ENCODE measurements at regions not wholly inside any gene's neighbourhood (a gene's known extent, or its start where the extent isn't known, plus 50 kb on each side); places are given as distances from the start of the nearest gene placed in this dataset.
A peak's percentile ranks its signal among the peaks of the same experiment; 100 is the strongest.

- TF ChIP-seq ZBTB33 (IDR thresholded peaks at IDR 0.05) (no peak), NR2C1 (IDR thresholded peaks at IDR 0.05) (no peak), IRF4 (IDR thresholded peaks at IDR 0.05; ENCODE audit: low read depth, low read length) (no peak), FOS (IDR thresholded peaks at IDR 0.05; ENCODE audit: borderline replicate concordance, extremely low read depth, insufficient read length) (no peak), BACH1 (IDR thresholded peaks at IDR 0.05; ENCODE audit: borderline replicate concordance) (no peak), HDAC6 (IDR thresholded peaks at IDR 0.05; ENCODE audit: unreplicated experiment) (no peak), PRDM15 (CRISPR knock-in tag; IDR thresholded peaks at IDR 0.05) (no peak), EP300 (IDR thresholded peaks at IDR 0.05; ENCODE audit: borderline replicate concordance in 1 of 2, control insufficient read depth in 1 of 2, low read depth in 2 of 2, low read length in 2 of 2) (no peak), SUZ12 (IDR thresholded peaks at IDR 0.05; ENCODE audit: unreplicated experiment) (no peak), SREBF1 (IDR thresholded peaks at IDR 0.05; ENCODE audit: low read length) (no peak), NFYB (IDR thresholded peaks at IDR 0.05; ENCODE audit: insufficient read depth, low read depth, low read length) (peak; percentile 85), ZNF384 (IDR thresholded peaks at IDR 0.05; ENCODE audit: borderline replicate concordance, low read depth, low read length) (no peak), TCF3 (IDR thresholded peaks at IDR 0.05; ENCODE audit: borderline replicate concordance, insufficient read depth, low read depth, low read length) (no peak), GATAD2B (conservative IDR thresholded peaks at IDR 0.05; ENCODE audit: low read depth) (no peak), RCOR1 (conservative IDR thresholded peaks at IDR 0.05; ENCODE audit: low read depth, low read length) (no peak), ZNF622 (IDR thresholded peaks at IDR 0.05) (no peak), GABPA (IDR thresholded peaks at IDR 0.05; ENCODE audit: low read depth) (no peak)
- TF ChIP-seq, protein P1, sequence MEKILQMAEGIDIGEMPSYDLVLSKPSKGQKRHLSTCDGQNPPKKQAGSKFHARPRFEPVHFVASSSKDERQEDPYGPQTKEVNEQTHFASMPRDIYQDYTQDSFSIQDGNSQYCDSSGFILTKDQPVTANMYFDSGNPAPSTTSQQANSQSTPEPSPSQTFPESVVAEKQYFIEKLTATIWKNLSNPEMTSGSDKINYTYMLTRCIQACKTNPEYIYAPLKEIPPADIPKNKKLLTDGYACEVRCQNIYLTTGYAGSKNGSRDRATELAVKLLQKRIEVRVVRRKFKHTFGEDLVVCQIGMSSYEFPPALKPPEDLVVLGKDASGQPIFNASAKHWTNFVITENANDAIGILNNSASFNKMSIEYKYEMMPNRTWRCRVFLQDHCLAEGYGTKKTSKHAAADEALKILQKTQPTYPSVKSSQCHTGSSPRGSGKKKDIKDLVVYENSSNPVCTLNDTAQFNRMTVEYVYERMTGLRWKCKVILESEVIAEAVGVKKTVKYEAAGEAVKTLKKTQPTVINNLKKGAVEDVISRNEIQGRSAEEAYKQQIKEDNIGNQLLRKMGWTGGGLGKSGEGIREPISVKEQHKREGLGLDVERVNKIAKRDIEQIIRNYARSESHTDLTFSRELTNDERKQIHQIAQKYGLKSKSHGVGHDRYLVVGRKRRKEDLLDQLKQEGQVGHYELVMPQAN (conservative IDR thresholded peaks at IDR 0.05) = no peak
- TF ChIP-seq, protein P2, sequence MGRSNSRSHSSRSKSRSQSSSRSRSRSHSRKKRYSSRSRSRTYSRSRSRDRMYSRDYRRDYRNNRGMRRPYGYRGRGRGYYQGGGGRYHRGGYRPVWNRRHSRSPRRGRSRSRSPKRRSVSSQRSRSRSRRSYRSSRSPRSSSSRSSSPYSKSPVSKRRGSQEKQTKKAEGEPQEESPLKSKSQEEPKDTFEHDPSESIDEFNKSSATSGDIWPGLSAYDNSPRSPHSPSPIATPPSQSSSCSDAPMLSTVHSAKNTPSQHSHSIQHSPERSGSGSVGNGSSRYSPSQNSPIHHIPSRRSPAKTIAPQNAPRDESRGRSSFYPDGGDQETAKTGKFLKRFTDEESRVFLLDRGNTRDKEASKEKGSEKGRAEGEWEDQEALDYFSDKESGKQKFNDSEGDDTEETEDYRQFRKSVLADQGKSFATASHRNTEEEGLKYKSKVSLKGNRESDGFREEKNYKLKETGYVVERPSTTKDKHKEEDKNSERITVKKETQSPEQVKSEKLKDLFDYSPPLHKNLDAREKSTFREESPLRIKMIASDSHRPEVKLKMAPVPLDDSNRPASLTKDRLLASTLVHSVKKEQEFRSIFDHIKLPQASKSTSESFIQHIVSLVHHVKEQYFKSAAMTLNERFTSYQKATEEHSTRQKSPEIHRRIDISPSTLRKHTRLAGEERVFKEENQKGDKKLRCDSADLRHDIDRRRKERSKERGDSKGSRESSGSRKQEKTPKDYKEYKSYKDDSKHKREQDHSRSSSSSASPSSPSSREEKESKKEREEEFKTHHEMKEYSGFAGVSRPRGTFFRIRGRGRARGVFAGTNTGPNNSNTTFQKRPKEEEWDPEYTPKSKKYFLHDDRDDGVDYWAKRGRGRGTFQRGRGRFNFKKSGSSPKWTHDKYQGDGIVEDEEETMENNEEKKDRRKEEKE (IDR thresholded peaks at IDR 0.05) = no peak
- TF ChIP-seq, protein P3, sequence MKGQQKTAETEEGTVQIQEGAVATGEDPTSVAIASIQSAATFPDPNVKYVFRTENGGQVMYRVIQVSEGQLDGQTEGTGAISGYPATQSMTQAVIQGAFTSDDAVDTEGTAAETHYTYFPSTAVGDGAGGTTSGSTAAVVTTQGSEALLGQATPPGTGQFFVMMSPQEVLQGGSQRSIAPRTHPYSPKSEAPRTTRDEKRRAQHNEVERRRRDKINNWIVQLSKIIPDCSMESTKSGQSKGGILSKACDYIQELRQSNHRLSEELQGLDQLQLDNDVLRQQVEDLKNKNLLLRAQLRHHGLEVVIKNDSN (IDR thresholded peaks at IDR 0.05; ENCODE audit: borderline replicate concordance, extremely low read length, insufficient read depth, low read depth, low read length) = peak; percentile 57
These were observed 57.6 kb upstream of the RBPJ start (continued) for GRCh38 chr4:26263165-26263564.
